ENCODE measurements at regions not wholly inside any gene's neighbourhood (a gene's known extent, or its start where the extent isn't known, plus 50 kb on each side); places are given as distances from the start of the nearest gene placed in this dataset.

- TF ChIP-seq, protein P1, sequence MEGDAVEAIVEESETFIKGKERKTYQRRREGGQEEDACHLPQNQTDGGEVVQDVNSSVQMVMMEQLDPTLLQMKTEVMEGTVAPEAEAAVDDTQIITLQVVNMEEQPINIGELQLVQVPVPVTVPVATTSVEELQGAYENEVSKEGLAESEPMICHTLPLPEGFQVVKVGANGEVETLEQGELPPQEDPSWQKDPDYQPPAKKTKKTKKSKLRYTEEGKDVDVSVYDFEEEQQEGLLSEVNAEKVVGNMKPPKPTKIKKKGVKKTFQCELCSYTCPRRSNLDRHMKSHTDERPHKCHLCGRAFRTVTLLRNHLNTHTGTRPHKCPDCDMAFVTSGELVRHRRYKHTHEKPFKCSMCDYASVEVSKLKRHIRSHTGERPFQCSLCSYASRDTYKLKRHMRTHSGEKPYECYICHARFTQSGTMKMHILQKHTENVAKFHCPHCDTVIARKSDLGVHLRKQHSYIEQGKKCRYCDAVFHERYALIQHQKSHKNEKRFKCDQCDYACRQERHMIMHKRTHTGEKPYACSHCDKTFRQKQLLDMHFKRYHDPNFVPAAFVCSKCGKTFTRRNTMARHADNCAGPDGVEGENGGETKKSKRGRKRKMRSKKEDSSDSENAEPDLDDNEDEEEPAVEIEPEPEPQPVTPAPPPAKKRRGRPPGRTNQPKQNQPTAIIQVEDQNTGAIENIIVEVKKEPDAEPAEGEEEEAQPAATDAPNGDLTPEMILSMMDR (IDR thresholded peaks at IDR 0.05; ENCODE audit: insufficient read depth, low read length, poor library complexity, severe bottlenecking): no peak
- no peak for DNase-seq (ENCODE audit: extremely low read depth, insufficient read length)
- Histone ChIP-seq H3K27me3 (replicated peaks; ENCODE audit: control insufficient read depth, insufficient read depth, low read length) (no peaks in the 10 kb centered on the region), H3K4me3 (replicated peaks; ENCODE audit: low read depth, low read length) (no peak overlapping the region), H3K36me3 (ENCODE audit: control insufficient read depth, insufficient read depth, low read length) (no peaks in the 10 kb centered on the region)
These were observed 263.5 kb downstream of the TMA16 start for GRCh38 chr4:163758032-163758431.

DNA sequence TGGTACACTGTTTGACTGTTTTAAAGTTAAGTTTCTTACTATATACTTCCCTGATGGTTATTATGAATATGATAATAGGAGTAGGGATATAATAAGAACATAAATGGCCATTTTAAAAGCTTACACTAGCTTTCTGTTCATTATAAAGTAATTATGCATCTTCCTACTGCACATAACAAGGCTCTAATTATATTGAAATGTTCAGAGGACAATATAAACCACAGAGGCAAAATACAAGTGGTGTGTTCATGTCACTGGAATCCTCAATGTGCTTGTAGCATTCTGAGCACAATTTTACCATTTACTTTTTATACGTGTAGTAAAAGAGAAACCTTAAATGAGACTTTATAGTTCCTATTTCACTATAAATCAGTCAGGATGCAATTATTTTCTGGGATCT, 268.3 kb downstream of the TMA16 start:
- no peak for DNase-seq (ENCODE audit: extremely low read depth, insufficient read length)
- H3K4me3 ChIP-seq (replicated peaks; ENCODE audit: low read depth, low read length): no peak overlapping the region
- no peaks in the 10 kb centered on the region for H3K27me3 ChIP-seq (replicated peaks; ENCODE audit: control insufficient read depth, insufficient read depth, low read length)
- TF ChIP-seq, protein P1 (IDR thresholded peaks at IDR 0.05; ENCODE audit: insufficient read depth, low read length, poor library complexity, severe bottlenecking): no peak
- H3K36me3 ChIP-seq (ENCODE audit: control insufficient read depth, insufficient read depth, low read length): no peaks in the 10 kb centered on the region

DNA sequence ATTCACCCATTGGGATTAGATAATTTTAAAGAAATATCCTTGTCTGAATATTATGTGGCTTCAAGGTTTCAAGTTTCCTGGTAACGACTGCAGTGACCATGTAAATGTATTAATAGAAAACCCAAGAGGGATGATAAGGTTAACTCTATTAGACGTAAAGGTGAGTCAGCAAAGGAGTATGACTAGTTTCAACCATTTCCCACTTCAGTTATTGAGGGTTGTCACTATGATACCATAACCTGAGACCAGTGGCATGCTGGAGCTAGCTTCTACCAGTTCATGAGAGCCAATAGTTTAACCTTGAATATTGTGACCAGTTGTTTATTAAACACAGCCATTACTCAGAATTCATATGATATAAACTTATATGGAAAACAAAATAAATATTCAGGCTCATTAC, 270.1 kb downstream of the TMA16 start:
- TF ChIP-seq, protein P1 (IDR thresholded peaks at IDR 0.05; ENCODE audit: insufficient read depth, low read length, poor library complexity, severe bottlenecking): no peak
- DNase-seq (ENCODE audit: extremely low read depth, insufficient read length): no peak
- Histone ChIP-seq H3K27me3 (replicated peaks; ENCODE audit: control insufficient read depth, insufficient read depth, low read length) (no peaks in the 10 kb centered on the region), H3K4me3 (replicated peaks; ENCODE audit: low read depth, low read length) (no peak overlapping the region), H3K36me3 (ENCODE audit: control insufficient read depth, insufficient read depth, low read length) (no peaks in the 10 kb centered on the region)

GRCh38 chr4:163768014-163768413, 273.5 kb downstream of the TMA16 start:
- no peak for DNase-seq (ENCODE audit: extremely low read depth, insufficient read length)

DNA sequence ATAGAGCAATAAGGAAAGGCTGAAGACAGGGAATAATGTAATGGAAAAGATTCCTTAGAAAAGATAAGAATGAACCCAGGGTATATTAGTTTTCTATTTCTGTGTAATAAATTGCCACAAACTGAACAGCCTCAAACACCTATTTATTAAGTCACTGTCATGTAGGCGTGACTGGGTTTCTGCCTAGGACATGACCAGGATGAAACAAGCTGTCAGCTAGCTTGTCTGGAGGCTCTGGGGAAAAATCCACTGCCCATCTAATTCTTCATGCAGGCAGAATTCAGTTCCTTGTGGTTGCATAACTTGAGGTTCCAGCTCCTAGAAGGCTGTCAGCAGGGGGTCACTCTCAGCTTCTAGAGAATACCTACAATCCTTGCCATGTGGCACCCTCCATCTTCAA, 277.7 kb downstream of the TMA16 start:
- no peaks in the 10 kb centered on the region for H3K27me3 ChIP-seq (replicated peaks; ENCODE audit: control insufficient read depth, insufficient read depth, low read length)
- no peak overlapping the region for H3K4me3 ChIP-seq (replicated peaks; ENCODE audit: low read depth, low read length)
- TF ChIP-seq, protein P1 (IDR thresholded peaks at IDR 0.05; ENCODE audit: insufficient read depth, low read length, poor library complexity, severe bottlenecking): no peak
- no peaks in the 10 kb centered on the region for H3K36me3 ChIP-seq (ENCODE audit: control insufficient read depth, insufficient read depth, low read length)
- DNase-seq (ENCODE audit: extremely low read depth, insufficient read length): no peak

More at GRCh38 chr4:163768014-163768413, 273.5 kb downstream of the TMA16 start:
- TF ChIP-seq, protein P1 (IDR thresholded peaks at IDR 0.05; ENCODE audit: insufficient read depth, low read length, poor library complexity, severe bottlenecking): no peak
- Histone ChIP-seq H3K36me3 (ENCODE audit: control insufficient read depth, insufficient read depth, low read length) (no peaks in the 10 kb centered on the region), H3K4me3 (replicated peaks; ENCODE audit: low read depth, low read length) (no peak overlapping the region), H3K27me3 (replicated peaks; ENCODE audit: control insufficient read depth, insufficient read depth, low read length) (no peaks in the 10 kb centered on the region)

DNA sequence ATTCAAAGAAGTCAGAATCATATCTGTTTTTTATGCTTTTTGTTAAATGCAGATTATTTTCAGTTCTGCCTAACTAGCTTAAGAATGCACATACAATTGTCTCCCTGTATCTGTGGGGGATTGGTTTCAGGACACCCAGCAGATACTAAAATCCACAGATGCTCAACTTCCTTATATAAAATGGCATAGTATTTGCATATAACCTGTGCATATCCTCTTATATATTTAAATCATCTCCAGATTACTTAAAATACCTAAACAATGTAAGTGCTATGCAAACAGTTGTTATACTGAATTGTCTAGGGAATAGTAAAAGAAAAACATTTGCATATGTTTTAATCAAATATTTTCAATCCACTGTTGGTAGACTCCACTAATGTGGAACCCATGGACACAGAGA, 279.4 kb downstream of the TMA16 start:
- DNase-seq (ENCODE audit: extremely low read depth, insufficient read length): no peak
- TF ChIP-seq, protein P1 (IDR thresholded peaks at IDR 0.05; ENCODE audit: insufficient read depth, low read length, poor library complexity, severe bottlenecking): no peak

More for the DNA sequence above, 279.4 kb downstream of the TMA16 start:
- Histone ChIP-seq H3K4me3 (replicated peaks; ENCODE audit: low read depth, low read length) (no peak overlapping the region), H3K36me3 (ENCODE audit: control insufficient read depth, insufficient read depth, low read length) (no peaks in the 10 kb centered on the region), H3K27me3 (replicated peaks; ENCODE audit: control insufficient read depth, insufficient read depth, low read length) (no peaks in the 10 kb centered on the region)

All from GM06990 (cell line).